Right atrium auricular region (tissue), 2 donors: ENCODE measurements at regions not wholly inside any gene's neighbourhood (a gene's known extent, or its start where the extent isn't known, plus 50 kb on each side); places are given as distances from the start of the nearest gene placed in this dataset.

ENCODE experiments used
- DNase-seq: peaks from one replicate; pipeline ENCODE4 v3.0.0-alpha.2; 2019; ENCODE audit warnings: low spot score
- H3K27ac ChIP-seq, 2 donors: fragments of 200-600 bp; sonication (generic); 1 replicate in 1 of 2; 2 replicates in 1 of 2; pipeline ENCODE4 v1.5.1; 2016 to 2019
- H3K27me3 ChIP-seq, 2 donors: fragments of 200-600 bp; sonication (generic); one replicate each; pipeline versions ENCODE4 v1.5.1 to v1.6.0; 2017 to 2019
- H3K36me3 ChIP-seq: fragments of 200-600 bp; sonication (generic); one replicate; pipeline ENCODE4 v1.5.1; 2016
- H3K4me1 ChIP-seq, 2 donors: fragments of 200-600 bp; sonication (generic); one replicate each; pipeline versions ENCODE4 v1.5.1 to v1.6.0; 2017 to 2019
- H3K4me3 ChIP-seq, 2 donors: fragments of 200-600 bp; sonication (generic); 1 replicate in 1 of 2; 2 replicates in 1 of 2; pipeline ENCODE4 v1.5.1; 2017 to 2019; ENCODE audit warnings: mild to moderate bottlenecking in 1 of 2, moderate library complexity in 1 of 2
- H3K9me3 ChIP-seq, 2 donors: fragments of 200-600 bp; sonication (generic); one replicate each; pipeline ENCODE4 v1.5.1; 2019
- CTCF ChIP-seq, 2 donors: fragments of 200-600 bp; sonication (generic); IDR thresholded peaks; one replicate each; pipeline ENCODE4 v1.5.1; 2019; ENCODE audit warnings: antibody characterized with exemption in 2 of 2

- no peaks in the 10 kb centered on the region for H3K9me3 ChIP-seq
- H3K4me3 ChIP-seq = no peak overlapping the region
- no peaks in the 10 kb centered on the region for H3K36me3 ChIP-seq
- no peak overlapping the region for H3K27ac ChIP-seq
- DNase-seq = no peak
- no peak for TF ChIP-seq CTCF (IDR thresholded peaks at IDR 0.05)
- H3K27me3 ChIP-seq = no peaks in the 10 kb centered on the region
- peaks cover 0 to 77% of the 10 kb centered on the region in 2 donors for H3K4me1 ChIP-seq
These were observed 172.6 kb upstream of the KLF14 start for GRCh38 chr7:130906575-130906974.

GRCh38 chr7:130907439-130907838, 173.4 kb upstream of the KLF14 start:
- H3K4me1 ChIP-seq = peaks cover 0 to 77% of the 10 kb centered on the region in 2 donors
- H3K27ac ChIP-seq = peak overlapping the region in 1 of 2 donors; percentile 9
- no peaks in the 10 kb centered on the region for H3K27me3 ChIP-seq
- H3K4me3 ChIP-seq = no peak overlapping the region
- no peaks in the 10 kb centered on the region for H3K9me3 ChIP-seq
- DNase-seq = no peak
- no peaks in the 10 kb centered on the region for H3K36me3 ChIP-seq
- no peak for TF ChIP-seq CTCF (IDR thresholded peaks at IDR 0.05)

- no peak overlapping the region for H3K27ac ChIP-seq
These were observed 174.5 kb upstream of the KLF14 start for GRCh38 chr7:130908345-130909160.

GRCh38 chr7:130909161-130909836, 175.3 kb upstream of the KLF14 start:
- Histone ChIP-seq H3K27ac (peak overlapping the region; percentile 7 to 10), H3K4me1 (peaks cover 0 to 77% of the 10 kb centered on the region in 2 donors), H3K4me3 (no peak overlapping the region), H3K27me3 (no peaks in the 10 kb centered on the region), H3K9me3 (no peaks in the 10 kb centered on the region), H3K36me3 (no peaks in the 10 kb centered on the region)
- no peak for DNase-seq
- TF ChIP-seq CTCF (IDR thresholded peaks at IDR 0.05) = no peak

More at GRCh38 chr7:130908345-130909160, 174.5 kb upstream of the KLF14 start:
- no peak overlapping the region for H3K4me3 ChIP-seq
- H3K27me3 ChIP-seq = no peaks in the 10 kb centered on the region
- H3K9me3 ChIP-seq = no peaks in the 10 kb centered on the region
- DNase-seq = no peak
- no peak for TF ChIP-seq CTCF (IDR thresholded peaks at IDR 0.05)
- H3K36me3 ChIP-seq = no peaks in the 10 kb centered on the region
- H3K4me1 ChIP-seq = peaks cover 0 to 77% of the 10 kb centered on the region in 2 donors

- peak overlapping the region; percentile 7 to 10 for H3K27ac ChIP-seq
- no peak overlapping the region for H3K4me3 ChIP-seq
- no peak for TF ChIP-seq CTCF (IDR thresholded peaks at IDR 0.05)
- no peaks in the 10 kb centered on the region for H3K27me3 ChIP-seq
- H3K4me1 ChIP-seq = peaks cover 0 to 77% of the 10 kb centered on the region in 2 donors
- peak; percentile 50 for DNase-seq
- H3K9me3 ChIP-seq = no peaks in the 10 kb centered on the region
- H3K36me3 ChIP-seq = no peaks in the 10 kb centered on the region
These were observed 176.1 kb upstream of the KLF14 start for GRCh38 chr7:130909881-130910672.
